HUES48 (cell line): ENCODE measurements at regions not wholly inside any gene's neighbourhood (a gene's known extent, or its start where the extent isn't known, plus 50 kb on each side); places are given as distances from the start of the nearest gene placed in this dataset.

ENCODE experiments used
- H3K27ac ChIP-seq: one replicate; pipeline ENCODE4 v1.7.0; 2013; ENCODE audit warnings: low read depth, low read length, inconsistent platforms
- H3K27me3 ChIP-seq: 2 replicates; pipeline ENCODE4 v1.6.1; 2013; ENCODE audit warnings: mild to moderate bottlenecking, low read length; ENCODE audit not compliant: control insufficient read depth, insufficient read depth
- H3K36me3 ChIP-seq: 2 replicates; pipeline ENCODE4 v1.6.1; 2013; ENCODE audit warnings: low read length; ENCODE audit not compliant: control insufficient read depth, insufficient read depth
- H3K4me1 ChIP-seq: 2 replicates; pipeline ENCODE4 v1.6.1; 2013; ENCODE audit warnings: mild to moderate bottlenecking, low read length; ENCODE audit not compliant: control insufficient read depth, insufficient read depth
- H3K4me3 ChIP-seq: 2 replicates; pipeline ENCODE4 v1.5.1; 2013; ENCODE audit warnings: mild to moderate bottlenecking, low read depth, low read length
- H3K9ac ChIP-seq: 2 replicates; pipeline ENCODE4 v1.6.1; 2013; ENCODE audit warnings: mild to moderate bottlenecking, low read depth, low read length, moderate library complexity
- H3K9me3 ChIP-seq: 2 replicates; pipeline ENCODE4 v1.6.1; 2013; ENCODE audit warnings: low read length; ENCODE audit not compliant: control insufficient read depth, insufficient read depth

- H3K4me3 ChIP-seq, result no peak overlapping the region
- H3K27ac ChIP-seq, result no peak overlapping the region
- H3K27me3 ChIP-seq, result no peaks in the 10 kb centered on the region
- no peak overlapping the region for H3K9ac ChIP-seq
- no peaks in the 10 kb centered on the region for H3K4me1 ChIP-seq
- H3K36me3 ChIP-seq, result no peaks in the 10 kb centered on the region
- no peaks in the 10 kb centered on the region for H3K9me3 ChIP-seq
Observed at GRCh38 chr20:48266571-48266970, 481.3 kb upstream of the SULF2 start.

- H3K4me1 ChIP-seq, result no peaks in the 10 kb centered on the region
- no peak overlapping the region for H3K4me3 ChIP-seq
- no peaks in the 10 kb centered on the region for H3K27me3 ChIP-seq
- no peak overlapping the region for H3K27ac ChIP-seq
- no peaks in the 10 kb centered on the region for H3K36me3 ChIP-seq
- H3K9me3 ChIP-seq, result no peaks in the 10 kb centered on the region
- no peak overlapping the region for H3K9ac ChIP-seq
Observed at GRCh38 chr20:48265791-48266190, 480.5 kb upstream of the SULF2 start.

GRCh38 chr20:48262955-48263354 lies 477.7 kb upstream of the SULF2 start:
- Histone ChIP-seq H3K27ac (no peak overlapping the region), H3K9me3 (no peaks in the 10 kb centered on the region), H3K36me3 (no peaks in the 10 kb centered on the region), H3K4me3 (no peak overlapping the region), H3K9ac (no peak overlapping the region), H3K27me3 (no peaks in the 10 kb centered on the region), H3K4me1 (no peaks in the 10 kb centered on the region)

- H3K36me3 ChIP-seq, result no peaks in the 10 kb centered on the region
- H3K27me3 ChIP-seq, result no peaks in the 10 kb centered on the region
- no peak overlapping the region for H3K27ac ChIP-seq
- no peak overlapping the region for H3K4me3 ChIP-seq
- H3K9ac ChIP-seq, result no peak overlapping the region
- no peaks in the 10 kb centered on the region for H3K9me3 ChIP-seq
- no peaks in the 10 kb centered on the region for H3K4me1 ChIP-seq
Observed at GRCh38 chr20:48262466-48262865, 477.2 kb upstream of the SULF2 start.

GRCh38 chr20:48261398-48261910 lies 476.2 kb upstream of the SULF2 start:
- Histone ChIP-seq H3K36me3 (no peaks in the 10 kb centered on the region), H3K4me1 (no peaks in the 10 kb centered on the region), H3K9ac (no peak overlapping the region), H3K4me3 (no peak overlapping the region), H3K27me3 (no peaks in the 10 kb centered on the region), H3K9me3 (no peaks in the 10 kb centered on the region), H3K27ac (no peak overlapping the region)

- Histone ChIP-seq H3K27me3 (no peaks in the 10 kb centered on the region), H3K9ac (no peak overlapping the region), H3K27ac (no peak overlapping the region), H3K9me3 (no peaks in the 10 kb centered on the region), H3K4me3 (no peak overlapping the region), H3K4me1 (no peaks in the 10 kb centered on the region), H3K36me3 (no peaks in the 10 kb centered on the region)
Observed at GRCh38 chr20:48260129-48260756, 475.0 kb upstream of the SULF2 start.

GRCh38 chr20:48259456-48259855 lies 474.2 kb upstream of the SULF2 start:
- Histone ChIP-seq H3K4me1 (no peaks in the 10 kb centered on the region), H3K27me3 (no peaks in the 10 kb centered on the region), H3K9me3 (no peaks in the 10 kb centered on the region), H3K36me3 (no peaks in the 10 kb centered on the region), H3K27ac (no peak overlapping the region), H3K9ac (no peak overlapping the region), H3K4me3 (no peak overlapping the region)

GRCh38 chr20:48257833-48258232 lies 472.6 kb upstream of the SULF2 start:
- Histone ChIP-seq H3K27me3 (no peaks in the 10 kb centered on the region), H3K4me1 (no peaks in the 10 kb centered on the region), H3K27ac (no peak overlapping the region), H3K36me3 (no peaks in the 10 kb centered on the region), H3K9ac (no peak overlapping the region), H3K4me3 (no peak overlapping the region), H3K9me3 (no peaks in the 10 kb centered on the region)

- no peaks in the 10 kb centered on the region for H3K4me1 ChIP-seq
- no peak overlapping the region for H3K27ac ChIP-seq
- no peaks in the 10 kb centered on the region for H3K27me3 ChIP-seq
- H3K9me3 ChIP-seq, result no peaks in the 10 kb centered on the region
- no peak overlapping the region for H3K9ac ChIP-seq
- no peaks in the 10 kb centered on the region for H3K36me3 ChIP-seq
- no peak overlapping the region for H3K4me3 ChIP-seq
Observed at GRCh38 chr20:48247961-48248360, 462.7 kb upstream of the SULF2 start.

GRCh38 chr20:48246061-48246790 lies 460.9 kb upstream of the SULF2 start:
- Histone ChIP-seq H3K36me3 (no peaks in the 10 kb centered on the region), H3K4me1 (no peaks in the 10 kb centered on the region), H3K9me3 (no peaks in the 10 kb centered on the region), H3K27ac (no peak overlapping the region), H3K27me3 (no peaks in the 10 kb centered on the region), H3K9ac (no peak overlapping the region), H3K4me3 (no peak overlapping the region)

- H3K9ac ChIP-seq, result no peak overlapping the region
- no peaks in the 10 kb centered on the region for H3K9me3 ChIP-seq
- H3K36me3 ChIP-seq, result no peaks in the 10 kb centered on the region
- H3K27ac ChIP-seq, result no peak overlapping the region
- no peak overlapping the region for H3K4me3 ChIP-seq
- H3K4me1 ChIP-seq, result no peaks in the 10 kb centered on the region
- H3K27me3 ChIP-seq, result no peaks in the 10 kb centered on the region
Observed at GRCh38 chr20:48242623-48243022, 457.3 kb upstream of the SULF2 start.
